ENCODE measurements at regions not wholly inside any gene's neighbourhood (a gene's known extent, or its start where the extent isn't known, plus 50 kb on each side); places are given as distances from the start of the nearest gene placed in this dataset.

GRCh38 chr2:11022591-11023273 lies 111.0 kb downstream of the KCNF1 start:
- no peak for DNase-seq (ENCODE audit: low read depth)
- no peak overlapping the region for H3K4me3 ChIP-seq (ENCODE audit: low read length)
- TF ChIP-seq, protein P1, sequence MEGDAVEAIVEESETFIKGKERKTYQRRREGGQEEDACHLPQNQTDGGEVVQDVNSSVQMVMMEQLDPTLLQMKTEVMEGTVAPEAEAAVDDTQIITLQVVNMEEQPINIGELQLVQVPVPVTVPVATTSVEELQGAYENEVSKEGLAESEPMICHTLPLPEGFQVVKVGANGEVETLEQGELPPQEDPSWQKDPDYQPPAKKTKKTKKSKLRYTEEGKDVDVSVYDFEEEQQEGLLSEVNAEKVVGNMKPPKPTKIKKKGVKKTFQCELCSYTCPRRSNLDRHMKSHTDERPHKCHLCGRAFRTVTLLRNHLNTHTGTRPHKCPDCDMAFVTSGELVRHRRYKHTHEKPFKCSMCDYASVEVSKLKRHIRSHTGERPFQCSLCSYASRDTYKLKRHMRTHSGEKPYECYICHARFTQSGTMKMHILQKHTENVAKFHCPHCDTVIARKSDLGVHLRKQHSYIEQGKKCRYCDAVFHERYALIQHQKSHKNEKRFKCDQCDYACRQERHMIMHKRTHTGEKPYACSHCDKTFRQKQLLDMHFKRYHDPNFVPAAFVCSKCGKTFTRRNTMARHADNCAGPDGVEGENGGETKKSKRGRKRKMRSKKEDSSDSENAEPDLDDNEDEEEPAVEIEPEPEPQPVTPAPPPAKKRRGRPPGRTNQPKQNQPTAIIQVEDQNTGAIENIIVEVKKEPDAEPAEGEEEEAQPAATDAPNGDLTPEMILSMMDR (conservative IDR thresholded peaks at IDR 0.05; ENCODE audit: low read length), result no peak

- no peak for DNase-seq (ENCODE audit: low read depth)
- H3K4me3 ChIP-seq (ENCODE audit: low read length), result no peak overlapping the region
- TF ChIP-seq, protein P1 (conservative IDR thresholded peaks at IDR 0.05; ENCODE audit: low read length), result no peak
These were observed 111.9 kb downstream of the KCNF1 start for GRCh38 chr2:11023326-11024258.

DNA sequence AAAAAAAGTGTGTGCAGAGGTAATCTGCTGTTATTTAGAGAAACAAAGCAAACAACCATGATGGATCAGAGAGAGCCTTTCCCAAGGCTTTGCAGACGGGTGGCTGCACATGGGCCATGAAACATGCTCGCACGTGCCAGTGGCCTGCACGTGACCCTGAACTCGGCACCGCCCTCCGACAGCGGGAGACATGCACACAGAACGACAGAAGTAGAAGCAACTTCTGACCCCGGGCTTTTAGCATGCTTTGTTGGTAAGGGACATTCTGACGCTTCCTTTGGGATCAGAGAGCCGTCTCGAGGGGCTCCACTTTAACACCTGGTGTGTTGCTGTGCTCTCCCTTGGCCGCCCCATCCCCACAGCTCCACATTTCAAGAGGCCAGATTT lies 112.5 kb downstream of the KCNF1 start:
- no peak overlapping the region for H3K4me3 ChIP-seq (ENCODE audit: low read length)

GRCh38 chr2:11024687-11025086 lies 113.0 kb downstream of the KCNF1 start:
- no peak overlapping the region for H3K4me3 ChIP-seq (ENCODE audit: low read length)
- TF ChIP-seq, protein P1 (conservative IDR thresholded peaks at IDR 0.05; ENCODE audit: low read length), result no peak
- no peak for DNase-seq (ENCODE audit: low read depth)

More for the DNA sequence above, 112.5 kb downstream of the KCNF1 start:
- TF ChIP-seq, protein P1 (conservative IDR thresholded peaks at IDR 0.05; ENCODE audit: low read length), result no peak
- DNase-seq (ENCODE audit: low read depth), result no peak

DNA sequence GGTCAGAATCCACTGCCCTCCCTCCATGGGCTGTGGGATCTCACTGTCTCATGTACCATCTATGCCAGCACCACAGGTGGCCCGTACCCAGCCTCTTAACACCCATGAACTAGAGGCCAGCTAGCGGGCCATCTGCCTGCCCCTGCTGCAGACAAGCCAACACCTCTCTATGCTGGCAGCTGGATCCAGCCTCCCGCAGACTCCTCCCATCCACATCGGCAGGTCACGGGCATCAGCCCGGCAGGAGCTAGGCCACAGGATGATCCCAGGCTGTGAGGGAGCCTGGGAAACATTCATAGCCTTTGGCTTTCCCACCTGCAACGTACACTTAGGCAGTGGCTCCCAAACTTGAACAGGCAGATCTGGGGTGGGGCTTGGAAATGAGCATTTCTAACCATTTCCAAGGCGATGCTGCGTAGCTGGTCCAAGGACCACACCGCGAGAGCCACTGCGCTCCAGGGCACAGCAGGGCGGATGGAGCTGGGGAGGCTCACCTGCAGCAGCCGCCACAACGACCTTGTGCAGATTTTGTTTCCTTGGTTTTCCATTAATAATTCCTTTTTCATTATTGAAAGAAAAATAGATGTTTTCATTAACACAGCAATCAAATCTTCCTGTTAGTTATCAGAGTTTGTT lies 114.7 kb downstream of the KCNF1 start:
- DNase-seq (ENCODE audit: low read depth), result no peak
- H3K4me3 ChIP-seq (ENCODE audit: low read length), result no peak overlapping the region

DNA sequence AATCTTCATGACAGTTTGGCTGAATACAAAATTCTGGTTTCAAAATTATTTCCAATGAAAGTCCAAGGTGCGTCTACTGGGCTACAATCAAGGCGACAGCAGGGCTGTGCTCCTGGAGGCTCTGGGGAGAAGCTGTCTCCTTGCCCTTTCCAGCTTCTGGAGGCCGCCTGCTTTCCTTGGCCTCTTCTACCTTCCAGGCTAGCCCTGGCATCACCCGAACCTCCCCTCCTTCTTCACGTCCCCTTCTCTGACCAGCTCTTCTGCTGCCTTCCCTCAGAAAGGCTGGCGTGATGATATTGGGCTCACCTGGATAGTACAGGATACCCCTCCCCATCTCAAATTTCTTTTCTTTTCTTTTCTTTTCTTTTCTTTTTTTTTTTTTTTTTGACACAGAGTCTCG lies 115.5 kb downstream of the KCNF1 start:
- H3K4me3 ChIP-seq (ENCODE audit: low read length), result no peak overlapping the region
- TF ChIP-seq, protein P1 (conservative IDR thresholded peaks at IDR 0.05; ENCODE audit: low read length), result no peak
- DNase-seq (ENCODE audit: low read depth), result no peak

More for the DNA sequence above, 114.7 kb downstream of the KCNF1 start:
- TF ChIP-seq, protein P1 (conservative IDR thresholded peaks at IDR 0.05; ENCODE audit: low read length), result no peak

Measured in AG10803 (cell line).